ENCODE measurements at regions not wholly inside any gene's neighbourhood (a gene's known extent, or its start where the extent isn't known, plus 50 kb on each side); places are given as distances from the start of the nearest gene placed in this dataset.

GRCh38 chr2:118565301-118565700 lies 282.1 kb downstream of the EN1 start:
- H3K9ac ChIP-seq, result no peak overlapping the region
- H3K27me3 ChIP-seq, result no peaks in the 10 kb centered on the region
- no peak overlapping the region for H3K27ac ChIP-seq
- no peaks in the 10 kb centered on the region for H3K4me1 ChIP-seq
- H3K36me3 ChIP-seq, result no peaks in the 10 kb centered on the region
- no peaks in the 10 kb centered on the region for H4K20me1 ChIP-seq
- no peak overlapping the region for H3K4me2 ChIP-seq
- H3K9me3 ChIP-seq (replicated peaks in 1 of 11), result no peaks in the 10 kb centered on the region
- no peak overlapping the region for H3K4me3 ChIP-seq
- no peak for TF ChIP-seq Cebpa-rat (IDR thresholded peaks at IDR 0.05)

- no peaks in the 10 kb centered on the region for H3K27me3 ChIP-seq
- no peak for TF ChIP-seq Cebpa-rat (IDR thresholded peaks at IDR 0.05)
- H3K9ac ChIP-seq, result no peak overlapping the region
- no peaks in the 10 kb centered on the region for H4K20me1 ChIP-seq
- no peak overlapping the region for H3K4me2 ChIP-seq
- no peaks in the 10 kb centered on the region for H3K36me3 ChIP-seq
- H3K27ac ChIP-seq, result no peak overlapping the region
- H3K4me3 ChIP-seq, result no peak overlapping the region
- H3K9me3 ChIP-seq (replicated peaks in 1 of 11), result no peaks in the 10 kb centered on the region
- H3K4me1 ChIP-seq, result no peaks in the 10 kb centered on the region
These were observed 285.3 kb downstream of the EN1 start for GRCh38 chr2:118562144-118562543.

- Histone ChIP-seq H3K9ac (no peak overlapping the region), H3K4me1 (no peaks in the 10 kb centered on the region), H3K27ac (no peak overlapping the region), H3K27me3 (no peaks in the 10 kb centered on the region), H3K36me3 (no peaks in the 10 kb centered on the region), H4K20me1 (no peaks in the 10 kb centered on the region), H3K4me2 (no peak overlapping the region), H3K4me3 (no peak overlapping the region), H3K9me3 (replicated peaks in 1 of 11) (peaks cover 0 to 15% (median 6%) of the 10 kb centered on the region in 11 experiments; a peak in 5 of 22 replicates)
- no peak for TF ChIP-seq Cebpa-rat (IDR thresholded peaks at IDR 0.05)
These were observed 288.6 kb downstream of the EN1 start for GRCh38 chr2:118558846-118559245.

GRCh38 chr2:118557791-118558190 lies 289.7 kb downstream of the EN1 start:
- no peaks in the 10 kb centered on the region for H3K36me3 ChIP-seq
- no peak for TF ChIP-seq Cebpa-rat (IDR thresholded peaks at IDR 0.05)
- H3K4me1 ChIP-seq, result no peaks in the 10 kb centered on the region
- no peak overlapping the region for H3K4me3 ChIP-seq
- H4K20me1 ChIP-seq, result no peaks in the 10 kb centered on the region
- H3K27ac ChIP-seq, result no peak overlapping the region
- no peaks in the 10 kb centered on the region for H3K27me3 ChIP-seq
- H3K9ac ChIP-seq, result no peak overlapping the region
- no peak overlapping the region for H3K4me2 ChIP-seq
- peaks cover 0 to 15% (median 6%) of the 10 kb centered on the region in 11 experiments; a peak in 5 of 22 replicates for H3K9me3 ChIP-seq (replicated peaks in 1 of 11)

- H3K9ac ChIP-seq, result no peak overlapping the region
- H3K27me3 ChIP-seq, result no peaks in the 10 kb centered on the region
- no peaks in the 10 kb centered on the region for H4K20me1 ChIP-seq
- TF ChIP-seq Cebpa-rat (IDR thresholded peaks at IDR 0.05), result no peak
- no peak overlapping the region for H3K27ac ChIP-seq
- no peak overlapping the region for H3K4me2 ChIP-seq
- peaks cover 0 to 15% (median 6%) of the 10 kb centered on the region in 11 experiments; a peak in 5 of 22 replicates for H3K9me3 ChIP-seq (replicated peaks in 1 of 11)
- H3K4me1 ChIP-seq, result peaks cover 0 to 2% (median 0%) of the 10 kb centered on the region in 10 experiments; a peak in 8 of 20 replicates
- no peaks in the 10 kb centered on the region for H3K36me3 ChIP-seq
- no peak overlapping the region for H3K4me3 ChIP-seq
These were observed 290.4 kb downstream of the EN1 start for GRCh38 chr2:118557016-118557415.

GRCh38 chr2:118554616-118555015 lies 292.8 kb downstream of the EN1 start:
- Histone ChIP-seq H3K4me2 (no peak overlapping the region), H3K4me3 (no peak overlapping the region), H3K36me3 (no peaks in the 10 kb centered on the region), H3K27me3 (no peaks in the 10 kb centered on the region), H3K27ac (no peak overlapping the region), H3K9me3 (replicated peaks in 1 of 11) (peaks cover 0 to 15% (median 6%) of the 10 kb centered on the region in 11 experiments; a peak in 5 of 22 replicates), H3K9ac (no peak overlapping the region), H4K20me1 (no peaks in the 10 kb centered on the region), H3K4me1 (peaks cover 0 to 13% (median 9%) of the 10 kb centered on the region in 10 experiments; a peak in 11 of 20 replicates)
- TF ChIP-seq Cebpa-rat (IDR thresholded peaks at IDR 0.05), result no peak

GRCh38 chr2:118549503-118549902 lies 297.9 kb downstream of the EN1 start:
- no peak for TF ChIP-seq Cebpa-rat (IDR thresholded peaks at IDR 0.05)
- peaks cover 0 to 13% (median 9%) of the 10 kb centered on the region in 10 experiments; a peak in 11 of 20 replicates for H3K4me1 ChIP-seq
- no peaks in the 10 kb centered on the region for H3K27me3 ChIP-seq
- H3K9me3 ChIP-seq (replicated peaks in 1 of 11), result peaks cover 0 to 3% (median 0%) of the 10 kb centered on the region in 11 experiments; a peak in 1 of 22 replicates
- no peak overlapping the region for H3K4me2 ChIP-seq
- H4K20me1 ChIP-seq, result no peaks in the 10 kb centered on the region
- H3K27ac ChIP-seq, result no peak overlapping the region
- no peak overlapping the region for H3K4me3 ChIP-seq
- H3K9ac ChIP-seq, result no peak overlapping the region
- H3K36me3 ChIP-seq, result no peaks in the 10 kb centered on the region

- Histone ChIP-seq H3K36me3 (no peaks in the 10 kb centered on the region), H3K4me3 (no peak overlapping the region), H4K20me1 (no peaks in the 10 kb centered on the region), H3K27ac (no peak overlapping the region), H3K27me3 (no peaks in the 10 kb centered on the region), H3K9ac (no peak overlapping the region), H3K4me2 (no peak overlapping the region), H3K4me1 (peaks cover 0 to 13% (median 9%) of the 10 kb centered on the region in 10 experiments; a peak in 11 of 20 replicates), H3K9me3 (replicated peaks in 1 of 11) (peaks cover 0 to 6% (median 3%) of the 10 kb centered on the region in 11 experiments; a peak in 11 of 22 replicates)
- no peak for TF ChIP-seq Cebpa-rat (IDR thresholded peaks at IDR 0.05)
These were observed 298.5 kb downstream of the EN1 start for GRCh38 chr2:118548880-118549488.

- Histone ChIP-seq H3K4me1 (peaks cover 3 to 12% (median 9%) of the 10 kb centered on the region in 10 experiments; a peak in 17 of 20 replicates), H3K27me3 (no peaks in the 10 kb centered on the region), H3K9me3 (replicated peaks in 1 of 11) (peaks cover 0 to 20% (median 15%) of the 10 kb centered on the region in 11 experiments; a peak in 14 of 22 replicates), H3K4me3 (no peak overlapping the region), H3K27ac (no peak overlapping the region), H3K36me3 (no peaks in the 10 kb centered on the region), H3K9ac (no peak overlapping the region), H3K4me2 (no peak overlapping the region), H4K20me1 (no peaks in the 10 kb centered on the region)
- no peak for TF ChIP-seq Cebpa-rat (IDR thresholded peaks at IDR 0.05)
These were observed 308.2 kb downstream of the EN1 start for GRCh38 chr2:118539290-118539689.

GRCh38 chr2:118536306-118536705 lies 311.1 kb downstream of the EN1 start:
- H3K4me3 ChIP-seq, result no peak overlapping the region
- peak overlapping the region in 7 of 11 experiments; percentile 7 to 51 (median 36); a peak in 7 of 22 replicates for H3K4me2 ChIP-seq
- no peaks in the 10 kb centered on the region for H3K9me3 ChIP-seq (replicated peaks in 1 of 11)
- H3K9ac ChIP-seq, result no peak overlapping the region
- no peaks in the 10 kb centered on the region for H4K20me1 ChIP-seq
- TF ChIP-seq Cebpa-rat (IDR thresholded peaks at IDR 0.05), result no peak
- H3K27me3 ChIP-seq, result no peaks in the 10 kb centered on the region
- H3K27ac ChIP-seq, result no peak overlapping the region
- H3K4me1 ChIP-seq, result peaks cover 3 to 12% (median 9%) of the 10 kb centered on the region in 10 experiments; a peak in 17 of 20 replicates
- no peaks in the 10 kb centered on the region for H3K36me3 ChIP-seq
